AG09309 (cell line): ENCODE measurements at regions not wholly inside any gene's neighbourhood (a gene's known extent, or its start where the extent isn't known, plus 50 kb on each side); places are given as distances from the start of the nearest gene placed in this dataset.

Source experiments
- DNase-seq: peaks from one replicate; pipeline ENCODE4 v3.0.0-alpha.2; 2010; ENCODE audit warnings: low read depth
- H3K4me3 ChIP-seq: 2 replicates; pipeline ENCODE4 v1.5.1; 2011; ENCODE audit warnings: mild to moderate bottlenecking, low read depth, low read length, moderate library complexity; ENCODE audit not compliant: control insufficient read depth
- TF ChIP-seq, protein P1 (sequence below): IDR thresholded peaks from 2 replicates; pipeline ENCODE4 v1.5.1; 2011; ENCODE audit warnings: mild to moderate bottlenecking, low read depth, low read length, inconsistent platforms; ENCODE audit not compliant: insufficient read depth, control insufficient read depth; ENCODE audit errors: missing control alignments

GRCh38 chr1:228933753-228934152 is 198.5 kb downstream of the RHOU start:
- no peak for DNase-seq
- no peak overlapping the region for H3K4me3 ChIP-seq
- TF ChIP-seq, protein P1, sequence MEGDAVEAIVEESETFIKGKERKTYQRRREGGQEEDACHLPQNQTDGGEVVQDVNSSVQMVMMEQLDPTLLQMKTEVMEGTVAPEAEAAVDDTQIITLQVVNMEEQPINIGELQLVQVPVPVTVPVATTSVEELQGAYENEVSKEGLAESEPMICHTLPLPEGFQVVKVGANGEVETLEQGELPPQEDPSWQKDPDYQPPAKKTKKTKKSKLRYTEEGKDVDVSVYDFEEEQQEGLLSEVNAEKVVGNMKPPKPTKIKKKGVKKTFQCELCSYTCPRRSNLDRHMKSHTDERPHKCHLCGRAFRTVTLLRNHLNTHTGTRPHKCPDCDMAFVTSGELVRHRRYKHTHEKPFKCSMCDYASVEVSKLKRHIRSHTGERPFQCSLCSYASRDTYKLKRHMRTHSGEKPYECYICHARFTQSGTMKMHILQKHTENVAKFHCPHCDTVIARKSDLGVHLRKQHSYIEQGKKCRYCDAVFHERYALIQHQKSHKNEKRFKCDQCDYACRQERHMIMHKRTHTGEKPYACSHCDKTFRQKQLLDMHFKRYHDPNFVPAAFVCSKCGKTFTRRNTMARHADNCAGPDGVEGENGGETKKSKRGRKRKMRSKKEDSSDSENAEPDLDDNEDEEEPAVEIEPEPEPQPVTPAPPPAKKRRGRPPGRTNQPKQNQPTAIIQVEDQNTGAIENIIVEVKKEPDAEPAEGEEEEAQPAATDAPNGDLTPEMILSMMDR = no peak

GRCh38 chr1:228935198-228935663 is 200.0 kb downstream of the RHOU start:
- no peak overlapping the region for H3K4me3 ChIP-seq
- TF ChIP-seq, protein P1 = no peak
- DNase-seq = no peak

- TF ChIP-seq, protein P1 = no peak
- DNase-seq = no peak
- no peak overlapping the region for H3K4me3 ChIP-seq
These were observed 200.8 kb downstream of the RHOU start for GRCh38 chr1:228935855-228936727.

GRCh38 chr1:228936881-228937280 is 201.6 kb downstream of the RHOU start:
- TF ChIP-seq, protein P1 = no peak
- no peak for DNase-seq
- H3K4me3 ChIP-seq = no peak overlapping the region

GRCh38 chr1:228937351-228937750 is 202.1 kb downstream of the RHOU start:
- H3K4me3 ChIP-seq = no peak overlapping the region
- TF ChIP-seq, protein P1 = no peak
- no peak for DNase-seq

DNA sequence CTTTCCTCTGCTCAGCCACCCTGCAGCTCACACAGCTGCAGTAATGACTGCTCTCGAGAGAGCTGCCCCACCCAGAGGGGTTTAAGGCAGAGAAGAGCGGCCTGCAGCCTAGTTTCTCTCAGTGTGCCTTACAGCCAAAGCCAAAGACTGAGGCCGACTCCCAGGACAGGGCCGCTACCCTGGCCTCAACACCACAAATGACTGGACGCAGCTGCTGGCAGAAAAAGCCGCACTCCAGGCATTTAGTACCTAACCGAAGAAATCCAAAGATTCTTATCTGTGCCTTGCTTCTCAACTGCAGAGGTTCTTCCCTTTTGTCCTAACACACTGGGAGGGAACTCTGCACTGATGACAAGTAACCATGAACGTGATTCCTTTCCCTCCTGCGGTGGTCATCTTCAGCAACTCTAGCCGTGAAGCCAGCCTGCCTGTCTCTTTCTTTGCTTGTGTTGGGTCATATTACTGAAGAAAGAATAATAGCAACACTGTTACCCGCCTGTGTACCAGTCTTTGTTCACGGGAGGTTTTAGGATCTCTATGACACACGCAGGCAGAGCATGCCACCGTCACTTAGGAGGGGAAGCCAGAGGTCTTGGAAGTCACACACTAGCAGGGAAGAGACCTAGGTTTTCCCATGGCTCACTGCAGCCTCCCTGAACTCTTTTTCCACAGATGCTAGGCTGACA is 202.7 kb downstream of the RHOU start:
- H3K4me3 ChIP-seq = no peak overlapping the region
- DNase-seq = no peak
- TF ChIP-seq, protein P1 = no peak
